DND-41 (cell line): ENCODE measurements at regions not wholly inside any gene's neighbourhood (a gene's known extent, or its start where the extent isn't known, plus 50 kb on each side); places are given as distances from the start of the nearest gene placed in this dataset.

Experiments
- EZH2 ChIP-seq: IDR thresholded peaks from 3 replicates; pipeline ENCODE4 v1.6.1; 2012; ENCODE audit warnings: borderline replicate concordance, low read depth, mild to moderate bottlenecking, moderate library complexity, low read length, inconsistent platforms; ENCODE audit not compliant: severe bottlenecking
- TF ChIP-seq, protein P1 (sequence below): IDR thresholded peaks from 2 replicates; pipeline ENCODE4 v1.5.1; 2012; ENCODE audit warnings: borderline replicate concordance, low read length, moderate library complexity, mild to moderate bottlenecking; ENCODE audit not compliant: poor library complexity, severe bottlenecking; ENCODE audit errors: extremely low read depth

- TF ChIP-seq, protein P1, sequence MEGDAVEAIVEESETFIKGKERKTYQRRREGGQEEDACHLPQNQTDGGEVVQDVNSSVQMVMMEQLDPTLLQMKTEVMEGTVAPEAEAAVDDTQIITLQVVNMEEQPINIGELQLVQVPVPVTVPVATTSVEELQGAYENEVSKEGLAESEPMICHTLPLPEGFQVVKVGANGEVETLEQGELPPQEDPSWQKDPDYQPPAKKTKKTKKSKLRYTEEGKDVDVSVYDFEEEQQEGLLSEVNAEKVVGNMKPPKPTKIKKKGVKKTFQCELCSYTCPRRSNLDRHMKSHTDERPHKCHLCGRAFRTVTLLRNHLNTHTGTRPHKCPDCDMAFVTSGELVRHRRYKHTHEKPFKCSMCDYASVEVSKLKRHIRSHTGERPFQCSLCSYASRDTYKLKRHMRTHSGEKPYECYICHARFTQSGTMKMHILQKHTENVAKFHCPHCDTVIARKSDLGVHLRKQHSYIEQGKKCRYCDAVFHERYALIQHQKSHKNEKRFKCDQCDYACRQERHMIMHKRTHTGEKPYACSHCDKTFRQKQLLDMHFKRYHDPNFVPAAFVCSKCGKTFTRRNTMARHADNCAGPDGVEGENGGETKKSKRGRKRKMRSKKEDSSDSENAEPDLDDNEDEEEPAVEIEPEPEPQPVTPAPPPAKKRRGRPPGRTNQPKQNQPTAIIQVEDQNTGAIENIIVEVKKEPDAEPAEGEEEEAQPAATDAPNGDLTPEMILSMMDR: no peak
- no peak for TF ChIP-seq EZH2
These were observed 113.2 kb upstream of the MYO3A start for GRCh38 chr10:25820874-25821273.
